ENCODE measurements at regions not wholly inside any gene's neighbourhood (a gene's known extent, or its start where the extent isn't known, plus 50 kb on each side); places are given as distances from the start of the nearest gene placed in this dataset.
"Not testable (repeated sequence)": the region's sequence is repeated elsewhere in the genome, so short reads cannot be mapped to it uniquely, and the experiment has no call there.

GRCh38 chr16:64718486-64718885, 403.4 kb downstream of the CDH11 start:
- no peak for DNase-seq

- no peak for DNase-seq
Observed at GRCh38 chr16:64717871-64718270, 404.0 kb downstream of the CDH11 start.

- no peak for DNase-seq
Observed at GRCh38 chr16:64715624-64716023, 406.2 kb downstream of the CDH11 start.

- no peak for DNase-seq
Observed at GRCh38 chr16:64712026-64712425, 409.8 kb downstream of the CDH11 start.

- DNase-seq, result no peak
Observed at GRCh38 chr16:64711596-64711995, 410.3 kb downstream of the CDH11 start.

- no peak for DNase-seq
Observed at GRCh38 chr16:64711026-64711425, 410.8 kb downstream of the CDH11 start.

GRCh38 chr16:64705443-64705842, 416.4 kb downstream of the CDH11 start:
- DNase-seq, result no peak

- DNase-seq, result no peak
Observed at GRCh38 chr16:64704386-64704785, 417.5 kb downstream of the CDH11 start.

GRCh38 chr16:64702415-64702814, 419.4 kb downstream of the CDH11 start:
- DNase-seq, result no peak

- DNase-seq, result no peak
Observed at GRCh38 chr16:64700628-64701027, 421.2 kb downstream of the CDH11 start.

- no peak for DNase-seq
Observed at GRCh38 chr16:64696866-64697265, 425.0 kb downstream of the CDH11 start.

- DNase-seq, result no peak
Observed at GRCh38 chr16:64695684-64696083, 426.2 kb downstream of the CDH11 start.

GRCh38 chr16:64693946-64694345, 427.9 kb downstream of the CDH11 start:
- no peak for DNase-seq

GRCh38 chr16:64687786-64688185, 434.1 kb downstream of the CDH11 start:
- no peak for DNase-seq

- no peak for DNase-seq
Observed at GRCh38 chr16:64687123-64687522, 434.7 kb downstream of the CDH11 start.

- no peak for DNase-seq
Observed at GRCh38 chr16:64679976-64680690, 441.7 kb downstream of the CDH11 start.

GRCh38 chr16:64669573-64669972, 452.3 kb downstream of the CDH11 start:
- DNase-seq, result no peak

- DNase-seq, result no peak
Observed at GRCh38 chr16:64667334-64667877, 454.5 kb downstream of the CDH11 start.

GRCh38 chr16:64662312-64662711, 459.6 kb downstream of the CDH11 start:
- not testable (repeated sequence) for DNase-seq

GRCh38 chr16:64659866-64660265, 462.0 kb downstream of the CDH11 start:
- no peak for DNase-seq

GRCh38 chr16:64657316-64658011, 464.4 kb downstream of the CDH11 start:
- DNase-seq, result no peak

GRCh38 chr16:64656471-64656870, 465.4 kb downstream of the CDH11 start:
- DNase-seq, result no peak

GRCh38 chr16:64654178-64654577, 467.7 kb downstream of the CDH11 start:
- DNase-seq, result no peak

GRCh38 chr16:64648282-64648681, 473.6 kb downstream of the CDH11 start:
- DNase-seq, result no peak
